ENCODE measurements at regions not wholly inside any gene's neighbourhood (a gene's known extent, or its start where the extent isn't known, plus 50 kb on each side); places are given as distances from the start of the nearest gene placed in this dataset.

DNA sequence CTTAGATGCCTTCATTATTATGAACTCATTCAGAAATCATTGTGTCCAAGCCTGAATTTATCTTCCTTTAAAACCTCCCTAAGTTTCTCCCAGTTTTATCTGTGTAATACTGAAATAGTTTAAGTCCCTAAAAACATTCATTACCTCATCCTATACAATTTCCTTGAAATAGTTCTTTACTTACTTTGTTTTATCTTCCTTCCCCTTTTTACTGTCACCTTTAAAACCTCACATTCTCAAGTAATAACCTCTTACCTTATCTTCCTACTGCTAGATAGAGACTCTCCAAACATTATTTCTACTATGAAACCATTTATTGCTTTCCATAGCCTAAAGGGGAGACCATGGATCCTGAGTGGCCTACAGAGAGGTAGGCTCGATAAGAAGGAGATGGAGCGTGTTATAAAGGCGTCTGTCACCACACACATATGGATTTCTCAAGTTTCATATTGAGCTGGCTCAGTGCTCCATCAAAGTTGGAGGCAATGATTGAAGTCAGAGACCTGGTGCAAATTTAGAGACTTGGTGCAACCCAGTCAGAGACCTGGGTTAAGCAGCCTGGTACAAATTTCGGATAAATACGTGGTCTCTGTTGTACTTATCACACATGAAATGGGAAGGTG, 140.4 kb downstream of the NFKBIZ start:
- no peak overlapping the region for H3K4me3 ChIP-seq (ENCODE audit: low read length)
- H3K27me3 ChIP-seq (ENCODE audit: insufficient read depth, low read length, poor library complexity, severe bottlenecking): no peaks in the 10 kb centered on the region
- peaks cover 8% of the 10 kb centered on the region for H3K4me1 ChIP-seq (ENCODE audit: insufficient read depth, low read length)
- H3K9me3 ChIP-seq (ENCODE audit: low read length): no peaks in the 10 kb centered on the region
- Mint-ChIP-seq H3K27me3 (peaks cover 0 to 3% of the 10 kb centered on the region in 2 donors), H3K27ac (peak overlapping the region in 2 of 8 donors; percentile 5 to 35), H3K4me3 (no peak overlapping the region), H3K9me3 (no peaks in the 10 kb centered on the region), H3K36me3 (no peaks in the 10 kb centered on the region), H3K4me1 (peaks cover 9 to 24% (median 22%) of the 10 kb centered on the region in 3 donors)
- POLR2A ChIA-PET: no interaction called here
- DNase-seq: no peak
- no peak overlapping the region for H3K27ac ChIP-seq (ENCODE audit: low read depth, low read length)
- CTCF ChIA-PET: no interaction called here
- H3K36me3 ChIP-seq (ENCODE audit: insufficient read depth, low read length): no peaks in the 10 kb centered on the region

DNA sequence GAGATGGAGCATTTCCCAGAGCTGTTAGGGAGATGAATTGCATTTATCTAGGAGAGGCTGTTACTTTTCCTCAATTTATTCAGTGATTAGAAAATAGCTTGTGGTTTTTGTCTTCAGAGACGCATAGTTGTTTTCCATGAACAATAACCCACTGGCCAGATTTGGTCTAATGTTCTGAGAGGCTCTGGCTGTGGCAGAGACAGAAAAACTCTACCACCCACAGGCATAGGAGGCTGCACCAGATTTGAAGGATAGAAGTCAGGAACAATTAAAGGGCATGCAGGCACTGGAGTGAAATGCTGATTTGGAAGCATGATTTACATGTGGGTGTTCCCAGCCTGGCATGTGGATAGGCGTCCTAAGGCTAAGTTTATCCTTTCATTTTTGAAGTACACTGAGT, 143.5 kb downstream of the NFKBIZ start:
- Mint-ChIP-seq H3K27ac (no peak overlapping the region), H3K36me3 (peaks cover 0 to 2% (median 0%) of the 10 kb centered on the region in 3 donors), H3K4me1 (peaks cover 7 to 23% (median 16%) of the 10 kb centered on the region in 3 donors), H3K27me3 (peaks cover 3% of the 10 kb centered on the region in 2 donors), H3K4me3 (no peak overlapping the region), H3K9me3 (no peaks in the 10 kb centered on the region)
- POLR2A ChIA-PET: no interaction called here
- H3K4me1 ChIP-seq (ENCODE audit: insufficient read depth, low read length): peaks cover 8% of the 10 kb centered on the region
- no peaks in the 10 kb centered on the region for H3K36me3 ChIP-seq (ENCODE audit: insufficient read depth, low read length)
- no peaks in the 10 kb centered on the region for H3K9me3 ChIP-seq (ENCODE audit: low read length)
- no peak overlapping the region for H3K4me3 ChIP-seq (ENCODE audit: low read length)
- no peak overlapping the region for H3K27ac ChIP-seq (ENCODE audit: low read depth, low read length)
- no peak for DNase-seq
- no peaks in the 10 kb centered on the region for H3K27me3 ChIP-seq (ENCODE audit: insufficient read depth, low read length, poor library complexity, severe bottlenecking)
- CTCF ChIA-PET: no interaction called here

DNA sequence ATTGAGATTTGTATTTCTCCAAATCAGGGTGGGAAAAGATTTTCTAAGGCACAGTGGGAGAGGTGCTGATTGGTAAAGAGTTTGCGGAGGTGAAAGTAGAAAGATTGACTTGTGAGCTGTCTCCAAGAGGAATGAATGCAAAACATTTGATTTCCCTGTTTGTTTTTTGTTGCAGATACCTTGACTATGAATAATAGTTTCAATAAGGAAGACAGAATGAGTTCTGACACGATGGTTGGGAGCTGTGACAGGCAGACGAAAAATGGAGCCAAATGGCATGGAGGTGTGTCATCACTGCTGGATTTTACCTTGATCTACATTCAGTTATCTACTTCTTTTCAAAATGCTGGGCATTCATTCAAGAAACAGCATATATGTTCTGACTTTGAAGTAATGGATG, 145.1 kb downstream of the NFKBIZ start:
- H3K36me3 ChIP-seq (ENCODE audit: insufficient read depth, low read length): no peaks in the 10 kb centered on the region
- no peak overlapping the region for H3K27ac ChIP-seq (ENCODE audit: low read depth, low read length)
- H3K4me1 Mint-ChIP-seq: peaks cover under 1 to 10% (median 1%) of the 10 kb centered on the region in 3 donors
- H3K27ac Mint-ChIP-seq: no peak overlapping the region
- no peaks in the 10 kb centered on the region for H3K4me1 ChIP-seq (ENCODE audit: insufficient read depth, low read length)
- H3K27me3 Mint-ChIP-seq: peaks cover 3% of the 10 kb centered on the region in 2 donors
- H3K9me3 Mint-ChIP-seq: no peaks in the 10 kb centered on the region
- H3K9me3 ChIP-seq (ENCODE audit: low read length): no peaks in the 10 kb centered on the region
- POLR2A ChIA-PET: no interaction called here
- H3K36me3 Mint-ChIP-seq: peaks cover 0 to 2% (median 0%) of the 10 kb centered on the region in 3 donors
- CTCF ChIA-PET: interaction anchor here (1.0 kb wide), 1 partner anchor 191 kb away, joined by 3 read pairs; no protein-coding TSS in a partner anchor
- H3K4me3 Mint-ChIP-seq: no peak overlapping the region
- no peak for DNase-seq
- no peaks in the 10 kb centered on the region for H3K27me3 ChIP-seq (ENCODE audit: insufficient read depth, low read length, poor library complexity, severe bottlenecking)
- no peak overlapping the region for H3K4me3 ChIP-seq (ENCODE audit: low read length)

DNA sequence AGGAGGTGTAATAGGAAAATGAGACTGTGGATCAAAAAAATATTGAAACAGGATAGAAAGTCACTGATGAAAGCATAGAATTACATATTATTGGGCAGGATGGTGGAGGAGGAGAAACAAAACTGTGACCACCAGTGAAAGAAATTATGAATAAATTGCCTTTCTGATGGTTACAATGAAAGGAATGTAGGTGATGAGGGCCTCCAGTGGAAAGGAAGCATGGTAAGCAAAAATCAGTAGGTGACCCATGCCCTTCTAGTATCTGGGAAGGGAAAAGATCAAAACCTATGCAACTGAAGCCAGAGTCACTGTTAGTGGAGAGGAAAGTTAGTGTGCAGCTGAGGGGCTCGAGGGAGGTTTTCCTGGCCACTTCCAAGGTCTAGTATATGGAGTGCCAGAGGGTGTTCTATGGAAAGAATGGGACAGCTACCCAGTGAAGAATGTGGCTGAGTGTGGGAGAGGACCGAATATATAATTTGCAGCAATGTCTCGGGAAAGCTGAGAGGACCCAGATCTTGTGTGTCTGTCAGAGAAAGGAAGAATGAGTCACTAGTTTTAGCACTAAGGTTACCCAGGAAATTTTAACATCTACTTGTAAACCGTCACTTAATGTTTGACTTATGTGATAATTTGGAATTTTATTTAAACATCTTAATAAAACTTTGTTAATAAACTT, 146.2 kb downstream of the NFKBIZ start:
- H3K27me3 Mint-ChIP-seq: peaks cover 3% of the 10 kb centered on the region in 2 donors
- H3K27ac Mint-ChIP-seq: no peak overlapping the region
- H3K36me3 Mint-ChIP-seq: peaks cover 0 to 2% (median 0%) of the 10 kb centered on the region in 3 donors
- peaks cover 0 to 6% (median 1%) of the 10 kb centered on the region in 3 donors for H3K4me1 Mint-ChIP-seq
- no peaks in the 10 kb centered on the region for H3K4me1 ChIP-seq (ENCODE audit: insufficient read depth, low read length)
- no peaks in the 10 kb centered on the region for H3K9me3 Mint-ChIP-seq
- ChIA-PET CTCF (interaction anchor here (0.9 to 1.0 kb wide), 2 partner anchors 9 to 192 kb away, joined by 3 read pairs; no protein-coding TSS in a partner anchor), POLR2A (no interaction called here)
- H3K27ac ChIP-seq (ENCODE audit: low read depth, low read length): no peak overlapping the region
- H3K9me3 ChIP-seq (ENCODE audit: low read length): no peaks in the 10 kb centered on the region
- no peaks in the 10 kb centered on the region for H3K36me3 ChIP-seq (ENCODE audit: insufficient read depth, low read length)
- H3K27me3 ChIP-seq (ENCODE audit: insufficient read depth, low read length, poor library complexity, severe bottlenecking): no peaks in the 10 kb centered on the region
- H3K4me3 Mint-ChIP-seq: no peak overlapping the region
- no peak overlapping the region for H3K4me3 ChIP-seq (ENCODE audit: low read length)
- DNase-seq: no peak

DNA sequence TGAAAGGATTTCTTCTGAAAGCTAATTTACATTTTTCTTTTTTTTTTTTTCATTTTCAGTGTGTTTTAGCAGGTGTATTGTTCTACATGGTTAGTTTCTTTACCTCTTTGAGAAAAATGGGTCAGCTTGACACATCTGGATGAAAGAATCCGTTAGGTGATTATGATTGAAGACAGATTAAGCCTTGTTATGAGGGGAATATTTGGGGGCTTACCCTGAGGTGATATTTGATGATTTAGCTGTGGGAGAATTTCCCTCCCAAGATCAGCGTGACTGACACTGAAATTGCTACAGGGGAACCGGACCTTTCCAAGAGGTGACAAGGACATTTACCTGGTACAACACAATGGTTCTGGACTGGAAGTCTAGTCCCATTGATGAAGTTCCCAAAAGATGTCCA, 147.5 kb downstream of the NFKBIZ start:
- peaks cover 0 to 6% (median 1%) of the 10 kb centered on the region in 3 donors for H3K4me1 Mint-ChIP-seq
- POLR2A ChIA-PET: no interaction called here

DNA sequence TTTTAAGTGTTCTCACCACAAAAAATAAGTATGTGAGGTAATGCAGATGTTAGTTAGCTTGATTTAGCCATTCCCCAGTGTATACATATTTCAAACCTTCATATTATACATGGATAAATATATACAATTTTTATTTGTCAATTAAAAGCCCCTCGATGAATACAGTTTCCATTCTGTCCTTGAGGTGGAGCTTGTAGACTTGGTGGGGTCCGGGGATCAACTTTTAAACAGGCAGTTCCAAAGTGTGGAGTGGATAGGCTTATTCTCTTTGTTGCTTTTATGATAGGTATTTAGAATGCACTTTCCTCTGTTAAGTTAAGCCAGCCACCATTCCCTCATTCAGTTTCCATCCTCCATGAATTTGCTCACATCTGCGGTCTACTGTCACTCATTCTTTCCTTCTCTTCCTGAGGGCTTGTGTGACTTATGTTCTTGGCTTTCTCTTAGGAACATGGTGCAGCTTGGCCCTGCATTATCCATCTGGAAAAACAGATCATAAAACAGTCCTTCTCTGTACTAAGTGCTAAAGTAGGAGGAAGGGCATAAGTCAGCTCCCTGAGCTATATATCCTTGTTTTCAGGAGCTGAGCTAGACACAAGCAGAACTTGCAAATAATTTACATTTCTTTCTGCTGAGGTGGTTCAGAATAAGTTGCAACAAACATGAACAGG, 149.1 kb downstream of the NFKBIZ start:
- Mint-ChIP-seq H3K4me3 (no peak overlapping the region), H3K27ac (no peak overlapping the region), H3K9me3 (no peaks in the 10 kb centered on the region), H3K27me3 (peaks cover 0 to 3% of the 10 kb centered on the region in 2 donors), H3K4me1 (peaks cover 0 to 6% (median 1%) of the 10 kb centered on the region in 3 donors), H3K36me3 (peaks cover 0 to 2% (median 0%) of the 10 kb centered on the region in 3 donors)
- Histone ChIP-seq H3K27me3 (ENCODE audit: insufficient read depth, low read length, poor library complexity, severe bottlenecking) (no peaks in the 10 kb centered on the region), H3K36me3 (ENCODE audit: insufficient read depth, low read length) (no peaks in the 10 kb centered on the region), H3K27ac (ENCODE audit: low read depth, low read length) (no peak overlapping the region), H3K4me1 (ENCODE audit: insufficient read depth, low read length) (no peaks in the 10 kb centered on the region), H3K9me3 (ENCODE audit: low read length) (no peaks in the 10 kb centered on the region), H3K4me3 (ENCODE audit: low read length) (no peak overlapping the region)
- ChIA-PET POLR2A (no interaction called here), CTCF (no interaction called here)
- no peak for DNase-seq

More for the DNA sequence above, 147.5 kb downstream of the NFKBIZ start:
- CTCF ChIA-PET: no interaction called here
- Mint-ChIP-seq H3K27ac (no peak overlapping the region), H3K9me3 (no peaks in the 10 kb centered on the region), H3K4me3 (no peak overlapping the region), H3K36me3 (peaks cover 0 to 2% (median 0%) of the 10 kb centered on the region in 3 donors), H3K27me3 (peaks cover 3% of the 10 kb centered on the region in 2 donors)
- no peaks in the 10 kb centered on the region for H3K27me3 ChIP-seq (ENCODE audit: insufficient read depth, low read length, poor library complexity, severe bottlenecking)
- no peak overlapping the region for H3K27ac ChIP-seq (ENCODE audit: low read depth, low read length)
- H3K36me3 ChIP-seq (ENCODE audit: insufficient read depth, low read length): no peaks in the 10 kb centered on the region
- no peak for DNase-seq
- H3K4me1 ChIP-seq (ENCODE audit: insufficient read depth, low read length): no peaks in the 10 kb centered on the region
- H3K9me3 ChIP-seq (ENCODE audit: low read length): no peaks in the 10 kb centered on the region
- H3K4me3 ChIP-seq (ENCODE audit: low read length): no peak overlapping the region

DNA sequence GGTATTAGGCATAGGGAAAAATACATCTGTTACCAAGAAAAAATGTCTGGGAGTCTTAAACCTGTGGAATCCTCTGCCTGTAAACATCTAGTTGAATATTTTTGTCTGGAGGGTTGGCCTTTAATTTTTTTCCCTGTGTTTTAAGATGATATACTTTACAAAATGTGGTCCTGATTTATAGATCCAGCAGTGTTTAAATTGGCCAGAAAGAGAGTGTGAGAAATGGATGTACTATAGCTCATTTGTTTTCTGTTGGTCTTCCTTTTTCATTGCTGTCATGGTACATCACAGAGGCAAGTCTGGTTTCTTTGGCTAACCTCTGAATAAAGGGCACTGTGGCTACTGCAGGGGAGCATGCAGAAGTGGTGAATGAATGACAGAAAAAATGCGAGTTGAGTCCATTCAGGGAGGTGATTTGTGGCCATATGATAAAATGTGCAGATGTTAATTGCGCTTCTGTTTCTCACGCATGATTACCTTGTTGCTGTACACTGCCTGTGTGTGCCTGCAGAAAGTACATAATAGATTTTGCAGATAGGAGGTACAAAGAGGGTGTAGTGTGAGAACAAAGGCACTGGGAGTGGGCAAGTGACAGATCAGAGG, 150.0 kb downstream of the NFKBIZ start:
- no peak overlapping the region for H3K27ac Mint-ChIP-seq
- H3K9me3 ChIP-seq (ENCODE audit: low read length): no peaks in the 10 kb centered on the region
- no peaks in the 10 kb centered on the region for H3K4me1 ChIP-seq (ENCODE audit: insufficient read depth, low read length)
- H3K4me1 Mint-ChIP-seq: peaks cover 0 to 6% (median 1%) of the 10 kb centered on the region in 3 donors
- no peaks in the 10 kb centered on the region for H3K36me3 ChIP-seq (ENCODE audit: insufficient read depth, low read length)
- CTCF ChIA-PET: no interaction called here
- H3K4me3 Mint-ChIP-seq: no peak overlapping the region
- POLR2A ChIA-PET: no interaction called here
- H3K27me3 Mint-ChIP-seq: peaks cover 0 to 3% of the 10 kb centered on the region in 2 donors
- peaks cover 0 to 2% (median 0%) of the 10 kb centered on the region in 3 donors for H3K36me3 Mint-ChIP-seq
- no peak for DNase-seq
- no peaks in the 10 kb centered on the region for H3K9me3 Mint-ChIP-seq
- no peak overlapping the region for H3K4me3 ChIP-seq (ENCODE audit: low read length)
- H3K27me3 ChIP-seq (ENCODE audit: insufficient read depth, low read length, poor library complexity, severe bottlenecking): no peaks in the 10 kb centered on the region
- no peak overlapping the region for H3K27ac ChIP-seq (ENCODE audit: low read depth, low read length)

Data from CD8-positive, alpha-beta memory T cell (primary cell).